B cell (primary cell): ENCODE measurements at regions not wholly inside any gene's neighbourhood (a gene's known extent, or its start where the extent isn't known, plus 50 kb on each side); places are given as distances from the start of the nearest gene placed in this dataset.

Experiments
- ATAC-seq: fragments of 200-7000 bp; cut with Tn5 transposase; one replicate; pipeline ENCODE4 v1.10.0; 2021; ENCODE audit warnings: low read depth, mild to moderate bottlenecking, moderate number of reproducible peaks, moderate library complexity
- CTCF ChIA-PET: fragments of 350-600 bp; sonication (Branson Sonifier 250); formaldehyde crosslinking; loops from one replicate; lab custom pipeline; 2021; ENCODE audit warnings: antibody characterized with exemption, inconsistent platforms; lab: Charles Lee
- POLR2A ChIA-PET: fragments of 350-600 bp; sonication (Branson Sonifier 250); formaldehyde crosslinking; loops from one replicate; lab custom pipeline; 2021; ENCODE audit warnings: antibody characterized with exemption; lab: Charles Lee
- DNase-seq: peaks from one replicate; pipeline ENCODE4 v3.0.0; 2013
- H2AFZ ChIP-seq: 2 replicates; pipeline ENCODE4 v1.6.1; 2012; ENCODE audit warnings: mild to moderate bottlenecking, low read depth, low read length; ENCODE audit not compliant: insufficient read depth, poor library complexity, severe bottlenecking
- H3K27ac ChIP-seq, 2 donors: 1 replicate in 1 of 2; 2 replicates in 1 of 2; pipeline ENCODE4 v1.5.1; 2012 to 2013; ENCODE audit warnings: low read length in 2 of 2, mild to moderate bottlenecking in 2 of 2, moderate library complexity in 1 of 2
- H3K27me3 ChIP-seq, 4 experiments: fragments of 200-600 bp in 1 of 4; sonication (generic) in 1 of 4; replicated peaks in 1 of 4; 1 replicate in 2 of 4; 2 replicates in 2 of 4; pipeline versions ENCODE4 v1.6.1 to v1.7.0; 2013 to 2016; ENCODE audit warnings: low read length in 3 of 4, mild to moderate bottlenecking in 2 of 4, mixed read lengths in 1 of 4, moderate library complexity in 1 of 4; ENCODE audit not compliant: insufficient read depth in 4 of 4, control insufficient read depth in 3 of 4; ENCODE audit errors: control extremely low read depth in 1 of 4
- H3K36me3 ChIP-seq, 2 experiments: replicated peaks in 1 of 2; 1 replicate in 1 of 2; 2 replicates in 1 of 2; pipeline versions ENCODE4 v1.6.1 to v1.7.1; 2013; ENCODE audit warnings: low read length in 1 of 2; ENCODE audit not compliant: insufficient read depth in 2 of 2, control insufficient read depth in 1 of 2; ENCODE audit errors: control extremely low read depth in 1 of 2, extremely low read depth in 1 of 2
- H3K4me1 ChIP-seq, 2 donors: fragments of 200-600 bp in 1 of 2; sonication (generic) in 1 of 2; 1 replicate in 1 of 2; 2 replicates in 1 of 2; pipeline versions ENCODE4 v1.5.1 to v1.6.1; 2013 to 2017; ENCODE audit warnings: low read length in 2 of 2; ENCODE audit not compliant: control insufficient read depth in 2 of 2, insufficient read depth in 2 of 2
- H3K4me2 ChIP-seq: replicated peaks from 2 replicates; pipeline ENCODE3; 2012; ENCODE audit warnings: mild to moderate bottlenecking, low read depth, low read length; ENCODE audit not compliant: poor library complexity, severe bottlenecking
- H3K4me3 ChIP-seq, 5 experiments: fragments of 200-600 bp in 1 of 5; sonication (generic) in 1 of 5; 1 replicate in 3 of 5; 2 replicates in 2 of 5; pipeline versions ENCODE4 v1.5.1 to v1.7.0; 2011 to 2016; ENCODE audit warnings: low read length in 4 of 5, mild to moderate bottlenecking in 4 of 5, low read depth in 2 of 5, control low read depth in 1 of 5, moderate library complexity in 1 of 5; ENCODE audit not compliant: insufficient read depth in 1 of 5; ENCODE audit errors: control extremely low read depth in 1 of 5, extremely low read depth in 1 of 5
- H3K79me2 ChIP-seq: fragments of 200-600 bp; sonication (generic); one replicate; pipeline ENCODE4 v1.6.0; 2016; ENCODE audit warnings: low read length; ENCODE audit not compliant: control insufficient read depth, insufficient read depth
- H3K9ac ChIP-seq: fragments of 200-600 bp; sonication (generic); 2 replicates; pipeline ENCODE4 v1.6.1; 2017; ENCODE audit warnings: mild to moderate bottlenecking, low read length, moderate library complexity
- H3K9me3 ChIP-seq, 3 donors: one replicate each; pipeline versions ENCODE4 v1.6.1 to v1.7.1; 2013; ENCODE audit warnings: low read length in 2 of 3; ENCODE audit not compliant: control insufficient read depth in 2 of 3, insufficient read depth in 1 of 3; ENCODE audit errors: control extremely low read depth in 1 of 3
- H4K20me1 ChIP-seq: 2 replicates; pipeline ENCODE4 v1.6.0; 2012; ENCODE audit warnings: mild to moderate bottlenecking, low read length; ENCODE audit not compliant: insufficient read depth, control insufficient read depth, poor library complexity, severe bottlenecking
- H3K27ac Mint-ChIP-seq: one replicate; pipeline ENCODE4 v1.8.0; 2021; ENCODE audit warnings: mixed read lengths
- H3K27me3 Mint-ChIP-seq: one replicate; pipeline ENCODE4 v1.8.0; 2021; ENCODE audit warnings: mixed read lengths
- H3K4me1 Mint-ChIP-seq: one replicate; pipeline ENCODE4 v1.8.0; 2021; ENCODE audit warnings: mixed read lengths
- H3K4me3 Mint-ChIP-seq: one replicate; pipeline ENCODE4 v1.8.0; 2021; ENCODE audit warnings: mixed read lengths
- H3K9me3 Mint-ChIP-seq: one replicate; pipeline ENCODE4 v1.8.0; 2022; ENCODE audit warnings: mixed read lengths; ENCODE audit not compliant: insufficient read depth
- CTCF ChIP-seq: fragments of 200-600 bp; IDR thresholded peaks from one replicate; pipeline ENCODE4 v1.8.0; 2022; ENCODE audit warnings: antibody characterized with exemption, mild to moderate bottlenecking
- EZH2 ChIP-seq: IDR thresholded peaks from 2 replicates; pipeline ENCODE4 v1.6.1; 2012; ENCODE audit warnings: borderline replicate concordance, low read depth, mild to moderate bottlenecking, moderate library complexity, low read length; ENCODE audit not compliant: insufficient read depth, poor library complexity, severe bottlenecking
- WGBS: methylation state at CpG from one replicate; pipeline ENCODE4 v1.1.5; 2013; ENCODE audit warnings: missing lambda C conversion rate; ENCODE audit not compliant: insufficient coverage; 5-methylcytosine and 5-hydroxymethylcytosine counted together
- intact Hi-C: fragments of 100-400 bp; cut with micrococcal nuclease; formaldehyde crosslinking; loops from one replicate; pipeline ENCODE4 v1.10.0; 2022

- Histone ChIP-seq H3K4me3 (no peak overlapping the region), H4K20me1 (no peaks in the 10 kb centered on the region), H3K27me3 (no peaks in the 10 kb centered on the region), H3K79me2 (no peaks in the 10 kb centered on the region), H3K9me3 (no peaks in the 10 kb centered on the region), H2AFZ (no peak overlapping the region), H3K27ac (no peak overlapping the region), H3K9ac (no peak overlapping the region), H3K4me2 (no peak overlapping the region), H3K36me3 (no peaks in the 10 kb centered on the region), H3K4me1 (no peaks in the 10 kb centered on the region)
- POLR2A ChIA-PET: no interaction called here
- intact Hi-C loops: no loop called here
- no CpG with 5 or more reads among the region's 1 CpG for WGBS
- H3K4me3 Mint-ChIP-seq: no peak overlapping the region
- H3K9me3 Mint-ChIP-seq: no peaks in the 10 kb centered on the region
- H3K27ac Mint-ChIP-seq: no peak overlapping the region
- DNase-seq (no peak), ATAC-seq (no peak)
- no peak for TF ChIP-seq CTCF
- no peak for TF ChIP-seq EZH2
- CTCF ChIA-PET: no interaction called here
- H3K27me3 Mint-ChIP-seq: no peaks in the 10 kb centered on the region
- no peaks in the 10 kb centered on the region for H3K4me1 Mint-ChIP-seq
Measured at GRCh38 chr2:137771064-137771463, 193.2 kb upstream of the HNMT start.

DNA sequence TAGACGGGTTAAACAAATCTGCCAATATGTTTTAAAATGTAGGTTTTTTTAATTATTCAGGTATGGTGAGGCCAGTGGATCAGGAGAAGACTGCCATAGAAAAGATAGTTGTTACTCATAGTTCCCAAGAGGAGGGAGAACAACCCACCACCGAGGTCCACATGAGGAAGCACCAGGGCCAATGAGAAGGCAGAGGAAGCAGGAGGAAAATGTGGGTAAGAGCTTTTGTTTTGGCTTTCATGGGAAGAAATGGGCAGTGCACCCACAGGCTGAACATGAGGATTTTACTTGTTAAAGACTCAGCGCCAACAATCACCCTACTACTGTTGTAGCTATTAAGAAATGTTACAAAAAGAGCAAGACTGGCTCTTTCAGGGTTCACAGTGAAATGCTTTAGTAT, 191.8 kb upstream of the HNMT start:
- Histone ChIP-seq H3K4me2 (no peak overlapping the region), H2AFZ (no peak overlapping the region), H3K36me3 (no peaks in the 10 kb centered on the region), H3K27me3 (no peaks in the 10 kb centered on the region), H3K9me3 (no peaks in the 10 kb centered on the region), H4K20me1 (no peaks in the 10 kb centered on the region), H3K4me3 (no peak overlapping the region), H3K27ac (no peak overlapping the region), H3K79me2 (no peaks in the 10 kb centered on the region), H3K9ac (no peak overlapping the region), H3K4me1 (no peaks in the 10 kb centered on the region)
- TF ChIP-seq EZH2 (no peak), CTCF (no peak)
- CTCF ChIA-PET: no interaction called here
- no peak overlapping the region for H3K27ac Mint-ChIP-seq
- H3K27me3 Mint-ChIP-seq: no peaks in the 10 kb centered on the region
- H3K9me3 Mint-ChIP-seq: no peaks in the 10 kb centered on the region
- ATAC-seq (no peak), DNase-seq (no peak)
- no peaks in the 10 kb centered on the region for H3K4me1 Mint-ChIP-seq
- POLR2A ChIA-PET: no interaction called here
- H3K4me3 Mint-ChIP-seq: no peak overlapping the region
- WGBS: 75% methylated on average over 1 of the region's 3 CpGs
- intact Hi-C loops: no loop called here
